PC-9 (cell line): ENCODE measurements at regions not wholly inside any gene's neighbourhood (a gene's known extent, or its start where the extent isn't known, plus 50 kb on each side); places are given as distances from the start of the nearest gene placed in this dataset.

Source experiments
- BruUV-seq: library from RNA; stranded (reverse); fragments of 400-500 nt; replicated peaks from 2 replicates; lab custom pipeline; 2021; lab: Mats Ljungman, UMichigan
- CTCF ChIA-PET: fragments of 300-600 bp; sonication (Branson Sonifier 250); formaldehyde crosslinking; loops from one replicate; lab custom pipeline; 2022; ENCODE audit warnings: antibody characterized with exemption; lab: Charles Lee
- POLR2A ChIA-PET: fragments of 300-600 bp; sonication (Branson Sonifier 250); formaldehyde crosslinking; loops from one replicate; lab custom pipeline; 2022; ENCODE audit warnings: antibody characterized with exemption; ENCODE audit not compliant: unreplicated experiment; lab: Charles Lee
- DNase-seq, 2 experiments: peaks; one replicate each; pipeline versions ENCODE4 v3.0.0 to v3.0.0-alpha.2; 2015 to 2022; ENCODE audit warnings: mixed read lengths in 1 of 2
- H2AFZ ChIP-seq: fragments of 200-600 bp; sonication (generic); 2 replicates; pipeline ENCODE4 v1.8.1; 2017; ENCODE audit warnings: antibody characterized with exemption
- H3F3A ChIP-seq: fragments of 200-600 bp; sonication (generic); 2 replicates; pipeline ENCODE4 v1.8.1; 2017; ENCODE audit warnings: antibody characterized with exemption, mild to moderate bottlenecking, low read depth; ENCODE audit not compliant: insufficient read depth
- H3K27ac ChIP-seq: fragments of 200-600 bp; sonication (generic); 2 replicates; pipeline ENCODE4 v1.6.1; 2016; ENCODE audit warnings: mixed run types
- H3K27me3 ChIP-seq: fragments of 200-600 bp; sonication (generic); 2 replicates; pipeline ENCODE4 v1.6.1; 2016; ENCODE audit warnings: low read depth, mixed run types; ENCODE audit not compliant: insufficient read depth
- H3K36me3 ChIP-seq: fragments of 200-600 bp; sonication (generic); 2 replicates; pipeline ENCODE4 v1.6.1; 2016; ENCODE audit warnings: low read depth, mixed run types
- H3K4me1 ChIP-seq: fragments of 200-600 bp; sonication (generic); replicated peaks from 2 replicates; pipeline ENCODE4 v1.6.1; 2016; ENCODE audit warnings: mixed run types; ENCODE audit not compliant: insufficient read depth
- H3K4me2 ChIP-seq: fragments of 200-600 bp; sonication (generic); 2 replicates; pipeline ENCODE4 v1.6.1; 2017; ENCODE audit warnings: mixed run types
- H3K4me3 ChIP-seq: fragments of 200-600 bp; sonication (generic); 2 replicates; pipeline ENCODE4 v1.6.1; 2016; ENCODE audit warnings: mixed run types
- H3K79me2 ChIP-seq: fragments of 200-600 bp; sonication (generic); 2 replicates; pipeline ENCODE4 v1.6.1; 2017; ENCODE audit warnings: low read depth, mixed run types
- H3K9me2 ChIP-seq: fragments of 200-600 bp; sonication (generic); 2 replicates; pipeline ENCODE4 v1.8.1; 2017; ENCODE audit warnings: mild to moderate bottlenecking; ENCODE audit not compliant: insufficient read depth
- H3K9me3 ChIP-seq: fragments of 200-600 bp; sonication (generic); 2 replicates; pipeline ENCODE4 v1.8.1; 2016; ENCODE audit warnings: low read depth; ENCODE audit not compliant: insufficient read depth
- H4K20me1 ChIP-seq: fragments of 200-600 bp; sonication (generic); 2 replicates; pipeline ENCODE4 v1.8.1; 2017; ENCODE audit not compliant: insufficient read depth
- CTCF ChIP-seq: fragments of 200-600 bp; sonication (generic); conservative IDR thresholded peaks from 2 replicates; pipeline ENCODE4 v1.6.1; 2017; ENCODE audit warnings: mixed run types, antibody characterized with exemption, mild to moderate bottlenecking, moderate library complexity
- EZH2 ChIP-seq: fragments of 200-600 bp; sonication (generic); IDR thresholded peaks from 2 replicates; pipeline ENCODE4 v1.8.0; 2017; ENCODE audit warnings: antibody characterized with exemption, low read depth
- intact Hi-C: fragments of 100-400 bp; cut with micrococcal nuclease; formaldehyde crosslinking; loops from one replicate; pipeline ENCODE4 v1.10.0; 2022; ENCODE audit not compliant: unreplicated experiment

- intact Hi-C loops, result no loop called here
- H3K36me3 ChIP-seq, result no peaks in the 10 kb centered on the region
- ChIA-PET POLR2A (interaction anchor here (0.5 kb wide), 1 partner anchor 122 kb away, joined by 7 read pairs; no protein-coding TSS in a partner anchor), CTCF (no interaction called here)
- no peaks in the 10 kb centered on the region for H4K20me1 ChIP-seq
- no peak overlapping the region for H3K4me3 ChIP-seq
- BruUV-seq, result no TSS peak
- no peaks in the 10 kb centered on the region for H3K4me1 ChIP-seq
- no peak overlapping the region for H2AFZ ChIP-seq
- no peak overlapping the region for H3K4me2 ChIP-seq
- no peaks in the 10 kb centered on the region for H3K27me3 ChIP-seq
- no peaks in the 10 kb centered on the region for H3F3A ChIP-seq
- no peaks in the 10 kb centered on the region for H3K9me3 ChIP-seq
- H3K27ac ChIP-seq, result no peak overlapping the region
- no peaks in the 10 kb centered on the region for H3K9me2 ChIP-seq
- TF ChIP-seq CTCF (no peak), EZH2 (no peak)
- no peak for DNase-seq
- no peaks in the 10 kb centered on the region for H3K79me2 ChIP-seq
Observed at GRCh38 chr5:98110791-98111190, 662.7 kb upstream of the RGMB start.

- no TSS peak for BruUV-seq
- CTCF ChIA-PET, result no interaction called here
- no peaks in the 10 kb centered on the region for H3F3A ChIP-seq
Observed at GRCh38 chr5:98111686-98112085, 661.8 kb upstream of the RGMB start.

GRCh38 chr5:98121036-98121936 lies 652.2 kb upstream of the RGMB start:
- no peaks in the 10 kb centered on the region for H4K20me1 ChIP-seq
- BruUV-seq, result no TSS peak
- H3K79me2 ChIP-seq, result no peaks in the 10 kb centered on the region
- ChIA-PET CTCF (no interaction called here), POLR2A (no interaction called here)
- intact Hi-C loops, result no loop called here
- H3F3A ChIP-seq, result no peaks in the 10 kb centered on the region
- H3K27me3 ChIP-seq, result no peaks in the 10 kb centered on the region
- H3K4me1 ChIP-seq, result no peaks in the 10 kb centered on the region
- H3K27ac ChIP-seq, result no peak overlapping the region
- no peak overlapping the region for H2AFZ ChIP-seq
- DNase-seq, result no peak
- no peak overlapping the region for H3K4me3 ChIP-seq
- H3K9me2 ChIP-seq, result no peaks in the 10 kb centered on the region
- no peaks in the 10 kb centered on the region for H3K36me3 ChIP-seq
- H3K9me3 ChIP-seq, result no peaks in the 10 kb centered on the region
- no peak for TF ChIP-seq EZH2
- TF ChIP-seq CTCF, result no peak
- no peak overlapping the region for H3K4me2 ChIP-seq

More at GRCh38 chr5:98111686-98112085, 661.8 kb upstream of the RGMB start:
- H3K4me2 ChIP-seq, result no peak overlapping the region
- H3K36me3 ChIP-seq, result no peaks in the 10 kb centered on the region
- no peaks in the 10 kb centered on the region for H3K79me2 ChIP-seq
- H3K27me3 ChIP-seq, result no peaks in the 10 kb centered on the region
- TF ChIP-seq EZH2, result no peak
- no peak for TF ChIP-seq CTCF
- no peak overlapping the region for H2AFZ ChIP-seq
- no peaks in the 10 kb centered on the region for H3K9me3 ChIP-seq
- no peak overlapping the region for H3K27ac ChIP-seq
- no peak for DNase-seq
- no peaks in the 10 kb centered on the region for H3K4me1 ChIP-seq
- intact Hi-C loops, result no loop called here
- H4K20me1 ChIP-seq, result no peaks in the 10 kb centered on the region
- no peak overlapping the region for H3K4me3 ChIP-seq
- H3K9me2 ChIP-seq, result no peaks in the 10 kb centered on the region
- POLR2A ChIA-PET, result no interaction called here
